ENCODE measurements at regions not wholly inside any gene's neighbourhood (a gene's known extent, or its start where the extent isn't known, plus 50 kb on each side); places are given as distances from the start of the nearest gene placed in this dataset.

- no peak for DNase-seq
- H3K79me1 ChIP-seq (ENCODE audit: insufficient read depth, low read depth, low read length, poor library complexity, severe bottlenecking): no peaks in the 10 kb centered on the region
- no CpG with 5 or more reads among the region's 1 CpG for WGBS (ENCODE audit: extremely low coverage, insufficient read length, low lambda C conversion rate)
- no peak overlapping the region for H2BK15ac ChIP-seq (ENCODE audit: low read depth, low read length)
- H3K9me3 Mint-ChIP-seq: no peaks in the 10 kb centered on the region; a peak in 1 of 5 replicates
- no peak overlapping the region for H3K56ac ChIP-seq (ENCODE audit: insufficient read length, low read depth, low read length)
- TF ChIP-seq CTCF (conservative IDR thresholded peaks at IDR 0.05): no peak
- no peak overlapping the region for H3K23ac ChIP-seq (ENCODE audit: insufficient read length, low read depth, low read length)
- H4K8ac ChIP-seq (replicated peaks; ENCODE audit: insufficient read length, low read depth, low read length): no peak overlapping the region
- no peak overlapping the region for H2BK12ac ChIP-seq (ENCODE audit: insufficient read length, low read depth, low read length)
- no peak overlapping the region for H2AFZ ChIP-seq (ENCODE audit: low read length)
- H3K9ac ChIP-seq (ENCODE audit: extremely low read depth, insufficient read length, low read length): no peak overlapping the region
- H3K4me3 Mint-ChIP-seq: no peak overlapping the region
- H3K27ac Mint-ChIP-seq: no peak overlapping the region
- H2AK5ac ChIP-seq (ENCODE audit: insufficient read length, low read length): no peak overlapping the region
- no peaks in the 10 kb centered on the region for H3K79me2 ChIP-seq (ENCODE audit: insufficient read depth, low read length)
- H3K23me2 ChIP-seq (ENCODE audit: insufficient read length, low read depth, low read length, poor library complexity, severe bottlenecking): no peaks in the 10 kb centered on the region
- no peak overlapping the region for H2BK120ac ChIP-seq (ENCODE audit: low read depth, low read length, poor library complexity, severe bottlenecking)
- H3T11ph ChIP-seq (ENCODE audit: low read length): no peak overlapping the region
- no peak overlapping the region for H3K4ac ChIP-seq (ENCODE audit: low read depth, low read length)
- no peak overlapping the region for H2BK5ac ChIP-seq (ENCODE audit: insufficient read length, low read length)
- H3K14ac ChIP-seq (ENCODE audit: insufficient read depth, low read length): no peak overlapping the region
- H3K27ac ChIP-seq (ENCODE audit: insufficient read length, low read depth, low read length): no peak overlapping the region
- no peak overlapping the region for H4K91ac ChIP-seq (ENCODE audit: insufficient read length, low read depth, low read length)
- no peak overlapping the region for H4K5ac ChIP-seq (ENCODE audit: insufficient read length, low read depth, low read length)
- no peaks in the 10 kb centered on the region for H3K4me1 ChIP-seq (ENCODE audit: insufficient read depth, low read length)
- H4K20me1 ChIP-seq (ENCODE audit: control insufficient read depth, insufficient read depth, insufficient read length): no peaks in the 10 kb centered on the region
- no peaks in the 10 kb centered on the region for H3K36me3 Mint-ChIP-seq (ENCODE audit: insufficient read depth in 1 of 3, low read depth in 3 of 3)
- H3K4me2 ChIP-seq (ENCODE audit: insufficient read depth, insufficient read length, low read length): no peak overlapping the region
- no peaks in the 10 kb centered on the region; the same call in 1 of the 2 replicates for H3K27me3 Mint-ChIP-seq (ENCODE audit: low read depth)
- no peaks in the 10 kb centered on the region for H3K27me3 ChIP-seq (ENCODE audit: insufficient read depth, low read length)
- H3K4me1 Mint-ChIP-seq: no peaks in the 10 kb centered on the region
- no peak overlapping the region for H2BK20ac ChIP-seq (ENCODE audit: low read depth, low read length, poor library complexity, severe bottlenecking)
- no peak overlapping the region for H3K18ac ChIP-seq (ENCODE audit: insufficient read length, low read depth, low read length)
- H3K9me3 ChIP-seq (ENCODE audit: control insufficient read depth, low read depth, low read length): no peaks in the 10 kb centered on the region
Observed at GRCh38 chr4:34935739-34936138, 1308.6 kb downstream of the ARAP2 start.

Measured in H9 (cell line).